PC-3 (cell line): ENCODE measurements at regions not wholly inside any gene's neighbourhood (a gene's known extent, or its start where the extent isn't known, plus 50 kb on each side); places are given as distances from the start of the nearest gene placed in this dataset.

Experiments used
- ATAC-seq: fragments of 200-7000 bp; cut with Tn5 transposase; 2 replicates; pipeline ENCODE4 v1.9.1; 2020; ENCODE audit warnings: mild to moderate bottlenecking, moderate library complexity
- BruUV-seq: library from RNA; stranded (reverse); fragments of 400-500 nt; replicated peaks from 2 replicates; lab custom pipeline; 2021; lab: Mats Ljungman, UMichigan
- CTCF ChIA-PET: fragments of 300-600 bp; sonication (Branson Sonifier 250); formaldehyde crosslinking; loops from one replicate; lab custom pipeline; 2022; ENCODE audit warnings: antibody characterized with exemption; lab: Charles Lee
- POLR2A ChIA-PET: fragments of 300-600 bp; sonication (Branson Sonifier 250); formaldehyde crosslinking; loops from one replicate; lab custom pipeline; 2022; ENCODE audit warnings: antibody characterized with exemption; ENCODE audit not compliant: unreplicated experiment; lab: Charles Lee
- DNase-seq: peaks from one replicate; pipeline ENCODE4 v3.0.0-alpha.2; 2015
- H2AFZ ChIP-seq: fragments of 300-600 bp; sonication (generic); 2 replicates; pipeline ENCODE4 v1.6.0; 2016; ENCODE audit warnings: antibody characterized with exemption, low read length
- H3F3A ChIP-seq: fragments of 300-600 bp; sonication (generic); one replicate; pipeline ENCODE4 v1.6.0; 2017; ENCODE audit warnings: antibody characterized with exemption, low read length, control low read depth, mild to moderate bottlenecking; ENCODE audit not compliant: unreplicated experiment
- H3K27ac ChIP-seq: fragments of 300-600 bp; sonication (generic); 2 replicates; pipeline ENCODE4 v1.5.1; 2016; ENCODE audit warnings: mild to moderate bottlenecking, low read length
- H3K27me3 ChIP-seq: fragments of 300-600 bp; sonication (generic); 2 replicates; pipeline ENCODE4 v1.6.1; 2016; ENCODE audit warnings: low read length, mixed read lengths
- H3K36me3 ChIP-seq: fragments of 300-600 bp; sonication (generic); 2 replicates; pipeline ENCODE4 v1.6.1; 2016; ENCODE audit warnings: low read depth, mixed run types, low read length, mixed read lengths
- H3K4me1 ChIP-seq: fragments of 300-600 bp; sonication (generic); 2 replicates; pipeline ENCODE4 v1.5.1; 2016; ENCODE audit warnings: low read length; ENCODE audit not compliant: insufficient read depth
- H3K4me2 ChIP-seq: fragments of 300-600 bp; sonication (generic); 2 replicates; pipeline ENCODE4 v1.6.0; 2016; ENCODE audit warnings: low read length
- H3K4me3 ChIP-seq: fragments of 300-600 bp; sonication (generic); 2 replicates; pipeline ENCODE4 v1.5.1; 2016; ENCODE audit warnings: mild to moderate bottlenecking, low read length, mixed read lengths
- H3K79me2 ChIP-seq: fragments of 300-600 bp; sonication (generic); 2 replicates; pipeline ENCODE4 v1.6.1; 2017; ENCODE audit warnings: low read length, mixed read lengths
- H3K9ac ChIP-seq: fragments of 300-600 bp; sonication (generic); 2 replicates; pipeline ENCODE4 v1.6.0; 2016; ENCODE audit warnings: mild to moderate bottlenecking, low read length
- H3K9me2 ChIP-seq: fragments of 300-600 bp; sonication (generic); replicated peaks from 2 replicates; pipeline ENCODE4 v1.6.1; 2016; ENCODE audit warnings: mixed run types, low read length, mixed read lengths
- H3K9me3 ChIP-seq: fragments of 300-600 bp; sonication (generic); 2 replicates; pipeline ENCODE4 v1.6.1; 2016; ENCODE audit warnings: low read length, mixed read lengths
- H4K20me1 ChIP-seq: fragments of 300-600 bp; sonication (generic); 2 replicates; pipeline ENCODE4 v1.6.1; 2016; ENCODE audit warnings: low read length, mixed read lengths
- EZH2 ChIP-seq: fragments of 300-600 bp; sonication (generic); IDR thresholded peaks from one replicate; pipeline ENCODE4 v1.6.1; 2017; ENCODE audit warnings: antibody characterized with exemption, mild to moderate bottlenecking, low read length; ENCODE audit not compliant: unreplicated experiment
- EZH2phosphoT487 ChIP-seq: fragments of 300-600 bp; sonication (generic); IDR thresholded peaks from 2 replicates; pipeline ENCODE4 v1.6.1; 2018; ENCODE audit warnings: mild to moderate bottlenecking, antibody characterized with exemption, low read length, borderline replicate concordance
- intact Hi-C: fragments of 100-400 bp; cut with micrococcal nuclease; formaldehyde crosslinking; loops from 2 replicates; pipeline ENCODE4 v1.9.0; 2023
- TF ChIP-seq, protein P1 (sequence below): fragments of 300-600 bp; sonication (generic); conservative IDR thresholded peaks from 2 replicates; pipeline ENCODE4 v1.5.1; 2017; ENCODE audit warnings: antibody characterized with exemption, low read depth, mild to moderate bottlenecking, low read length

DNA sequence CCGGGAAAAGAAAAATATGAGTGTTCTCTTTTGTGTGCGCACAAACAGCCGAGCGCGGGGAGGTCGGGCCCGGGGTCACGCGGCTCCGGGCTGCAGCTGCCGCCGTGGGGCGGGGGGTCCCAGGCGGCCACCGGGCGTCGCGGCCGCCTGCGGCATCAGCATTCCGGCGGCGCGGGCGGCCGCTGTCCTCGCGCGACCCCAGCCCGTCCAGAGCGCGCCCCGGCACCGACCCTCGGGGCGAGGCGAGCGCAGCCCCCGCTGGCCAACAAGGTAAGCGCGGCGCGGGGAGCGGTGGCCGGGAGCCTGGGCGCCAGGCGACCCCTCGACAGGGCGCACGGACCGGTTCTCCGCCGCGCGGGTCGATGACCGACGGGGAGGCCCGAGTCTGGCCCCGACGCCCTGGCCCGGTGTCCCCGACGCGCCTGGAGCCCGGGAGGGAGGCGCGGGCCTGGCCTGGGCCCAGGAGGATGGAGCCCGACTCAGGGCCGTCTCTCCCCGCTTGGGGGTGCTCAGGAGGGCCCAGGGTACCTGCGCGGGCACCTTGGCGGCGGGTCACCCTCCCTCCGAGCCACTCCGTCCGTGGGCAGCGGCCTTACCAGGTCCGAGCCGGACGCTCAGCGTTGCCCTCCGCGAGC lies 103.9 kb upstream of the DIO3 start:
- H3K27ac ChIP-seq, result no peak overlapping the region
- H3K9ac ChIP-seq, result no peak overlapping the region
- no peaks in the 10 kb centered on the region for H3K79me2 ChIP-seq
- TF ChIP-seq EZH2 (no peak), EZH2phosphoT487 (no peak)
- TF ChIP-seq, protein P1, sequence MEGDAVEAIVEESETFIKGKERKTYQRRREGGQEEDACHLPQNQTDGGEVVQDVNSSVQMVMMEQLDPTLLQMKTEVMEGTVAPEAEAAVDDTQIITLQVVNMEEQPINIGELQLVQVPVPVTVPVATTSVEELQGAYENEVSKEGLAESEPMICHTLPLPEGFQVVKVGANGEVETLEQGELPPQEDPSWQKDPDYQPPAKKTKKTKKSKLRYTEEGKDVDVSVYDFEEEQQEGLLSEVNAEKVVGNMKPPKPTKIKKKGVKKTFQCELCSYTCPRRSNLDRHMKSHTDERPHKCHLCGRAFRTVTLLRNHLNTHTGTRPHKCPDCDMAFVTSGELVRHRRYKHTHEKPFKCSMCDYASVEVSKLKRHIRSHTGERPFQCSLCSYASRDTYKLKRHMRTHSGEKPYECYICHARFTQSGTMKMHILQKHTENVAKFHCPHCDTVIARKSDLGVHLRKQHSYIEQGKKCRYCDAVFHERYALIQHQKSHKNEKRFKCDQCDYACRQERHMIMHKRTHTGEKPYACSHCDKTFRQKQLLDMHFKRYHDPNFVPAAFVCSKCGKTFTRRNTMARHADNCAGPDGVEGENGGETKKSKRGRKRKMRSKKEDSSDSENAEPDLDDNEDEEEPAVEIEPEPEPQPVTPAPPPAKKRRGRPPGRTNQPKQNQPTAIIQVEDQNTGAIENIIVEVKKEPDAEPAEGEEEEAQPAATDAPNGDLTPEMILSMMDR, result no peak
- ATAC-seq (no peak), DNase-seq (no peak)
- H3K4me1 ChIP-seq, result peaks cover 28% of the 10 kb centered on the region
- no peak overlapping the region for H2AFZ ChIP-seq
- no peaks in the 10 kb centered on the region for H3K36me3 ChIP-seq
- H3K9me2 ChIP-seq, result no peaks in the 10 kb centered on the region
- H3K9me3 ChIP-seq, result no peaks in the 10 kb centered on the region
- no peaks in the 10 kb centered on the region for H3F3A ChIP-seq
- ChIA-PET CTCF (no interaction called here), POLR2A (no interaction called here)
- no TSS peak for BruUV-seq
- H3K4me3 ChIP-seq, result no peak overlapping the region
- H4K20me1 ChIP-seq, result no peaks in the 10 kb centered on the region
- no peaks in the 10 kb centered on the region for H3K27me3 ChIP-seq
- intact Hi-C loops, result no loop called here
- H3K4me2 ChIP-seq, result no peak overlapping the region

DNA sequence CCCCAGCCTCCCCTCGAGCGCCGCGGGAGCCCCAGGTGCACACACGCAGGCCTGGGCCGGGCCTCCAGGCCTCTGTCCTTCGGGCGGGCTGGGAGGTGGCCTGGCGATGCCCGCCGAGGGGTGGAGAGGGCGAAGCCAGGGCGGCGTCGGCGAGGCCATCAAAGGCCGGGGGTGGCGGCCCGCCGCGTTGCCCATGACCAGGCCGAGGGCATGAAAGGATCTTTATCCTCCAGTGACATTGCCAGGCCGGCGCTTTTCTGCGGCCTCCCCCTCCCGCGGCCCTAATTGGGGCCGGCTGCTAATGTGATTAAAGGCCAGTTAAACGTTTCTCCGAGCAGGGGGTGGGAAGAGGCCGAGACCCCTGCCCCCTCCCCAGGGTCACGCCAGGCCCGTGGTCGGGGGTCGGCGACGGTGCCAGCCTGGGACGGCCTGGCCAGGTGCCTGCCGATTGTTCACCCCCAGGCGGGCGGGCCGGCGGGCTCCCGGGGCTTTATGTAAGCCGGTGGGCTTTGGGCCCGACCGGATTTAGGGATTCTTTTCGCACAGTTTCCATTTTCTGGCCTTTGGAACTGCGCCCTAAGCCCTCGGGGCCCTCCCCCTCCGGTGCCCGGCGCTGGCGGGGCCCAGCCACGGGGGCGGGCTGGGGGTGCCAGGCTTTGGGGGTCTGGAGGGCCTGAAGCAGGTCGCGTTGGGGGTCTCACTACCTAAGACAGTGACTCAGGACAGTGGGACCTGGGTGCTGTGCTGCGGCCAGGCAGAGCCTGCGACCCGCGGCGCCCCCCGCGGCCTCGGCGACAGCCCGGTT lies 103.2 kb upstream of the DIO3 start:
- ATAC-seq, result no peak
- TF ChIP-seq EZH2phosphoT487, result no peak
- no peak for TF ChIP-seq EZH2
- TF ChIP-seq, protein P1, result no peak
- Histone ChIP-seq H3K9me2 (no peaks in the 10 kb centered on the region), H3K4me3 (peak overlapping the region; percentile 57; the same call in 1 of the 2 replicates), H3F3A (no peaks in the 10 kb centered on the region), H3K9me3 (no peaks in the 10 kb centered on the region), H3K36me3 (no peaks in the 10 kb centered on the region), H3K9ac (peak overlapping the region; percentile 64; the same call in 1 of the 2 replicates), H3K79me2 (no peaks in the 10 kb centered on the region), H3K27me3 (no peaks in the 10 kb centered on the region), H3K27ac (no peak overlapping the region), H2AFZ (no peak overlapping the region), H3K4me1 (peaks cover 25% of the 10 kb centered on the region), H3K4me2 (peak overlapping the region; percentile 60), H4K20me1 (no peaks in the 10 kb centered on the region)
- no peak for DNase-seq
- ChIA-PET CTCF (no interaction called here), POLR2A (no interaction called here)
- intact Hi-C loops, result no loop called here
- no TSS peak for BruUV-seq
